Adrenal gland (tissue), 5 donors: ENCODE measurements at regions not wholly inside any gene's neighbourhood (a gene's known extent, or its start where the extent isn't known, plus 50 kb on each side); places are given as distances from the start of the nearest gene placed in this dataset.

ENCODE experiments used
- CTCF ChIP-seq, 6 experiments: fragments of 450-650 bp in 4 of 6; fragments of 200-600 bp in 2 of 6; sonication (generic) in 1 of 6; IDR thresholded peaks; 1 replicate in 5 of 6; 2 replicates in 1 of 6; pipeline versions ENCODE4 v1.5.1 to v1.8.0; 2016 to 2021; ENCODE audit warnings: antibody characterized with exemption in 6 of 6, mild to moderate bottlenecking in 2 of 6, moderate library complexity in 1 of 6
- POLR2A ChIP-seq, 2 donors: fragments of 450-650 bp; IDR thresholded peaks; one replicate each; pipeline ENCODE4 v1.6.1; 2017; ENCODE audit warnings: antibody characterized with exemption in 2 of 2, mild to moderate bottlenecking in 2 of 2, moderate library complexity in 1 of 2
- donor health status: DM: no; HTN: no; CAD: no.

GRCh38 chr5:142514196-142514595 is 171.7 kb downstream of the FGF1 start:
- TF ChIP-seq CTCF (IDR thresholded peaks at IDR 0.05) = no peak
- TF ChIP-seq POLR2A (IDR thresholded peaks at IDR 0.05) = no peak
